GM21367 (cell line): ENCODE measurements at regions not wholly inside any gene's neighbourhood (a gene's known extent, or its start where the extent isn't known, plus 50 kb on each side); places are given as distances from the start of the nearest gene placed in this dataset.
"Not testable (repeated sequence)": the region's sequence is repeated elsewhere in the genome, so short reads cannot be mapped to it uniquely, and the experiment has no call there.

Experiments
- ATAC-seq: cut with Tn5 transposase; IDR thresholded peaks from one replicate; pipeline ENCODE4 v1.9.1; 2021; ENCODE audit not compliant: unreplicated experiment

DNA sequence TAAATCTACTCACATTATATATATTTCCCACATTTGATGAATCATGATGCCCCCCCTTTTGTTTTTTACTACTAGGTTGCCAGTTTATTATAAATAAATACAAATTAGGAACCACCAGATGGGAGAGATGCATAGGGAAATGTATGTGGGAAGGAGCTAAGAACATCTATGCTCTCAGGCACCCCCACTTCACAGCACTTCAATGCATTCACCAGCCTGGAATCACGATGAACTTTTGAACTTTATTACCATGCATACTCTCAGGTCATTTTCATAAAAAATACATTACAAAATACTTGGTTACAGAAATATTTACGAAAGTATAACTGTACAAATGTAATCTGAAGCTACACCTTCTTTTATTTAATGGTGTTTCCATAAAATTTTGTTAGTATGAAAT, 988.0 kb upstream of the EPHA6 start:
- no peak for ATAC-seq

- no peak for ATAC-seq
Measured at GRCh38 chr3:95832146-95832545, 982.2 kb upstream of the EPHA6 start.

DNA sequence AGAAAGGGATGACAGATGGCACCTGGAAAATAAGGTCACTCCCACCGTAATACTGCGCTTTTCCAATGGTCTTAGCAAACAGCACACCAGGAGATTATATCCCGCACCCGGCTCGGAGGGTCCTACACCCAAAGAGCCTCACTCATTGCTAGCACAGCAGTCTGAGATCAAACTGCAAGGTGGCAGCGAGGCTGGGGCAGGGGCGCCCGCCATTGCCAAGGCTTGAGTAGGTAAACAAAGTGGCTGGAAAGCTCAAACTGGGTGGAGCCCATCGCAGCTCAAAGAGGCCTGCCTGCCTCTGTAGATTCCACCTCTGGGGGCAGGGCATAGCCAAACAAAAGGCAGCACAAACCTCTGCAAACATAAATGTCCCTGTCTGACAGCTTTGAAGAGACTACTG, 953.8 kb upstream of the EPHA6 start:
- ATAC-seq = not testable (repeated sequence)

DNA sequence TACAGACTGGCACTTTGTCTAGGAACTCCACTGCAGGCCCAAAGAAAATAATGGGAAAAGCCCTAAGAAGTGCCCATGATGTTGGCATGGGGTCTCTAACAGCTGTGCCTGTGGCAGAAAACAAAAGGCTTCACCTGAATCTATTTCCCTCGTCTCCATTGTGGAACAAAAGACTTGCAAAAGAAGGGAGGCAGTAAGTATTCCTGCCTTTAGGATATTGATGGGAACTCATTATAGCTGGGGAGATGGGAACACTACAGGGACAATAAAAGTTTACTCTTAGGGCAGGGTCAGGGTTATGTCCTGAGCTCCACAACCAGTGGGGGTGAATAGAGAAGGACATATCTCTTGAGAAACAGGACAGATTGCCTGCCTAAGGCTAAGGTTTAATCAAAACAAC, 930.6 kb upstream of the EPHA6 start:
- ATAC-seq = no peak

DNA sequence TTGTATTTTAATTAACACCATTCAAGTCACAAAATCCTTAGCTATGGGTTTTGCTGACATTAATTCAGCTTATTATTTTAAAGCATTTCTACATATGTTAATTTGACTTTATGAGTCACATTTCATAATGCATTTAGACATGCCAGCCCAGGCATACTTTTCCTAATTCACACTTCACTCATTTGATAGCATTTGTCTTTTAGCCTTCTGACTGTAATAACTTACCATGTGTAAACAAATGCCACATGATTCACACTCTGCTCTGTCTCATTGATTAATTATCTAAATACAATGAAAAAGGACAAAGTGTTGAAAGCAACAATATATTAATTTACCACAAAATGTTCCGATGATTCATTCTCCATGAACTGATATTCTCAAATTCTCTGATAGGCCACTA, 927.8 kb upstream of the EPHA6 start:
- no peak for ATAC-seq

- ATAC-seq = no peak
Measured at GRCh38 chr3:95887114-95887513, 927.3 kb upstream of the EPHA6 start.

- ATAC-seq = no peak
Measured at GRCh38 chr3:95894820-95895219, 919.6 kb upstream of the EPHA6 start.

DNA sequence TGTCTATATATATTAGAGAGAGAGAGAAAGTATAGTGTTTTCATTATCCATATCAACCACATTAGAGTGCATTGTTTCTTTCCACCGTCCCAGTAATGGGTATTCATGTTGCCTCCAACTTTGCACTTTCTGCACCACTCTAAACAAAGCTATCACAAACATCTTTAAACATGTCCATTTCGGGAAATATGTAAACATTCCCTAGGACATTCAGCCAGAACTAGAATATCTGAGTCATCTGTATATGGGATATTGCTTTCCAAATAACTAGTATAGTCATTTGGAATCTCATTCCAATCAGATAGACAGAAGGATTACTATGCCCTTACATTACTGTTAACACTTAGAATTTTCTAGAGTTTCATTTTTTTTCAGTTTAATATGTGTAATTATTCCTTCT, 914.9 kb upstream of the EPHA6 start:
- no peak for ATAC-seq

DNA sequence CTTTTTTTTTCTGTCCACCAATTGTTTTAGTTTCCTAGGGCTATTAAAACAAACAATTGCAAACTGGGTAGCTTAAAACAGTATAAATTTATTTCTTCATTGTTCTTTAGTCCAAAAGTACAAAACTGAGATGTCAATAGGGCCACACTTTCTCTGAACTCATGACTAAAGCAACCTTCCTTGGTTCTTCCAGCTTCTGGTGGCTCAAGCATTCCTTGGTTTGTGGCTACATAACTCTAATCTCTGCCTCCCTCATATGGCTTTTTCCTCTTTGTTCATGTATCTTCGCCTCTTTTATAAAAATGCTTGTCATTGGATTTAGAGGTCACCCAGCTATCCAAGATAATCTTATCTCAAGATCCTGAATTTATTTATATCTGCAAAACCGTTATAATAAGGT, 914.5 kb upstream of the EPHA6 start:
- ATAC-seq = no peak

DNA sequence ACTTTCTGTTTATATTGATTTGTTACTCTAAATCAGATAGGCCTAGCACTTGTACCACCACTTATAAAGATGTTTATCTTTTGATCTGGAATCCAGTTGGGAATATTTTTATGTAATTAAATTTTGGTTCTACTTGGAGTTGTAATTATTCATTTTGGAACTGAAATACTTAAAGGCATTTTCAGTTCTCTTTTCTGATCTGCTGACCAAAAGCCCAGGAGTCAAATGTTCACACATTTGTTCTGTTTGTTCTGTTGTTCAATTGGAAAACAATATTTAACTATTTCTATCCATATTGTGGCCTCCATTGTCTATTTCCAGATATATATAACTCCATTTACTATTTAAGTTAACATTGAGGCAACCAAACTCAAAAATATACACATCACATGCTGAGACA, 912.4 kb upstream of the EPHA6 start:
- no peak for ATAC-seq

DNA sequence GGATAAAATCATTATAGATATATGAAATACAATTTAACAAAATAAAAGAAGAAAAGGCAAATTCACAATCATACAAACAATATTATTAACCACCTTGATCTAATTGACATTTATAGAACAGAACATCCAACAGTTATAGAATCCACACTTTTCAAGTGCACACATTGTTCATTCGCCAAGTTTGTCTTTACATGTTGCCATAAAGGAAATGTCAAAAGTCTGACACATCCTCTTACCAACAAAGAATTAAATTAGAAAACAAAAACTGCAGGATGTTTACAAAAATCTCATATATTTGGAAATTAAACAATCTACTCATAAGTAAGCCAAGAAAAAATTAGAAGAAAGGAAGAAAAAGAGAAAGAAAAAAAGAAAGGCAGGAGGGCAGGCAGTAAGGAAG, 909.2 kb upstream of the EPHA6 start:
- no peak for ATAC-seq

- no peak for ATAC-seq
Measured at GRCh38 chr3:95911767-95912166, 902.6 kb upstream of the EPHA6 start.

DNA sequence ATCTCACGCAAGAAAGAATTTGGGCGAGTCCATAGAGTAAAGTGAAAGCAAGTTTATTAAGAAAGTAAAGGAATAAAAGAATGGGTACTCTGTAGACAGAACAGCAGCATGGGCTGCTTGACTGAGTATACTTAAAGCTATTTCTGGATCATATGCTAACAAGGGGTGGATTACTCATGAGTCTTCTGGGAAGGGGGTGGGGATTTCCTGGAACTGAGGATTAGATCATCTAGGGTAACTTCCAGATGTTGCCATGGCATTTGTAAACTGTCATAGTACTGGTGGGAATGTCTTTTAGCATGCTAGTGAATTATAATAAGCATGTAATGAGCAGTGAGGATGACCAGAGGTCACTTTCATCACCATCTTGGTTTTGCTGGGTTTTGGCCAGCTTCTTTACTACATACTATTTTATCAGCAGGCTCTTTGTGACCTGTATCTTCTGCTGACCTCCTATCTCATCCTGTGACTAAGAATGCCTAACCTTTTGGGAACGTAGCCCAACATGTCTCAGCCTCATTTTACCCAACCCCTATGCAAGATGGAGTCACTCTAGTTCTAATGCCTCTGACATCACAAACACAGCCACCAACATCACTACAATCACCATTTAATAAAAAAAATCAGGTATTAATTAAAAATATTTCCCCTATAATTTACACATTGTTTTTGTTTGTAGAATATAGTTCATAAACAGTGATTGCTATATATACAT, 890.7 kb upstream of the EPHA6 start:
- ATAC-seq = no peak

DNA sequence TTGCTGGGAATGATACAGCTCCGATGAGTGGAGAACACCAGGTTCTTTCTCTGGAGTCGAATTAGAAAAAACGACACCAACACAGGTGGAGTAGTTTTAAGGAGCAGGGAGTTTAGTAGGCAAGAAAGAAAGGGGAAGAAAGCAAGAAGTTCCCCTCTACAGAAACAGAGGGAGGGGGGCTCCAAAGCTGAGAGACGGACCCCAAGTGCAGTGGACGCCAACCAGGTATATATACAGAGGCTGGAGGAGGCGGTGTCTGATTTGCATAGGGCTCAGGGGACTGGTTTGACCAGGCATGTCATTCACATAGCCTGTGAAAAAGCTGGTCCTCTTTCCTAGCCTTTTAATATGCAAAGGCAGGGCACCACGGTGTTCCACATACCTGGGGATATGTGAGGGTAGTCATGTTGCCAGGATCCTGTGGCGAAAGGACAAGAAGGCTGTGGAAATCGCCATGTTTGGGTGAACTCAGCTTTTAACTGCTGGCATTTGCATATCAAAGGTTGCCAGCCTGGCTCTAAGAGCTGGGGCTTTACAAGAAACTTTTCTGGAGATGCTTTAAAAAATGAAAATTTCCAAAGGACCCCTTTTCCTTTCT, 887.4 kb upstream of the EPHA6 start:
- ATAC-seq = no peak

- no peak for ATAC-seq
Measured at GRCh38 chr3:95934181-95934580, 880.2 kb upstream of the EPHA6 start.

DNA sequence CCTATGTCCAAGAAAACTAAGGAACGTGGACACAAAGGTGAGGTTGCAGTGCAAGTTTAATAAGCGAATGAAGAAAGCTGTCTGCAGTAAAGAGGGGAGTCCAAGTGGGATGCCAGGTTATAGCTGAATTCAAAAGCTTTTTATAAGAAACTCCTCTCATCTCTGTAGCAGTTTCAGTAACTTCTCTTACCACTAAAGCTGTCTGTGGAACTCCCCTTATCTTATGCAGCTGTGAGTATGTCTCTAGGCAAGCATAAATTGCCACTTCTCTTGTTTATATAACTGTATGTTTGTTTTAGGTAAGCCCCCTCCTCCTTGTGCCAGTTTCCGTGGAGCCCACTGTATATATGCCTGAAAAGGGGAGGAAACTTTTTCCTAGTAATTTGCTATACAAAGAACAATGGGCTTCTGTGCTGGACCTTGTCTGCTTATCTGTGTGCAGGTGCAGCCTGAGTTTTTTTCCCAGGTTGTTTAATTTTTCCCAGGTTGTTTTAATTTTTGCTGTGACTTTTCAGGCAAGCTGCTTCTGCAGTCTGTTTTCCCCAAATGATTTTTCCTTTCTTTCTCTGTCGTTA, 875.1 kb upstream of the EPHA6 start:
- ATAC-seq = no peak

- ATAC-seq = no peak
Measured at GRCh38 chr3:95965704-95966336, 848.6 kb upstream of the EPHA6 start.

- no peak for ATAC-seq
Measured at GRCh38 chr3:95971573-95971972, 842.8 kb upstream of the EPHA6 start.

DNA sequence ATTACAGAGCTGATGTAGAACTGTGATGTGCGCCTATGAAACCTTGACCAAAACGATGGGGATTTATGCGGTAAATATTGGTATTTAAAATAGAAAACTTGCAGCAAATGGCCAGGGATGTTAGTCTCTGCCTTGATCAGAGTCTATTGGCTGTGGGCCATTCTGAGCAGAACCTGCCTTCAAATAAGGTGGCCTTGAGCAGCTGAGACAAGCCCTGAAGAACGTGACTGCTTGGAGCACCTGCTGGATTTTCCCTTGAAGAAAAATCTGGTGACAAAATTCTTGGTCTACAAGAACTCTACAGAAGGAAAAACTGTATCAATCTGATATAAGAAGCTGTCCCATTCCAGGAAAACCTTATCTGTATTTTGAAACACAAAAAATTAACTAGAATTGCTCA, 820.1 kb upstream of the EPHA6 start:
- no peak for ATAC-seq

DNA sequence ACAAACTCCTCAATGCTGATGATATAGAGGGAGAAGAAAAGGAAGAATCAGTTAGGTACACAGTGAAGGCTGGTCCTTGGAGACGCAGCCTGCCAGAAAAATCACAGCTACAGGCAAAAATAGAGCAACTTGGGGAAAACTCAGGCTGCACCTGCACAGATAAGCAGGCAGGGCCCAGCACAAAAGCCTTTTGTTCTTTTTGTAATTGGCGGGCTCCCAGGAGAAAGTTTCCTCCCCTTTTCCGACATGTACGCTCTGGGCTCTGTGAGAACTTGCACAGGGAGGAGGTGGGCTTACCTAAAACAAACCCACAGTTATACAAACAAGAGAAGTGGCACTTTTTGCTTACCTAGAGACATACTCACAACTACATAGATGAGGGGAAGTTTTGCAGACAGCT, 813.4 kb upstream of the EPHA6 start:
- no peak for ATAC-seq

GRCh38 chr3:96007650-96008195, 806.7 kb upstream of the EPHA6 start:
- no peak for ATAC-seq

DNA sequence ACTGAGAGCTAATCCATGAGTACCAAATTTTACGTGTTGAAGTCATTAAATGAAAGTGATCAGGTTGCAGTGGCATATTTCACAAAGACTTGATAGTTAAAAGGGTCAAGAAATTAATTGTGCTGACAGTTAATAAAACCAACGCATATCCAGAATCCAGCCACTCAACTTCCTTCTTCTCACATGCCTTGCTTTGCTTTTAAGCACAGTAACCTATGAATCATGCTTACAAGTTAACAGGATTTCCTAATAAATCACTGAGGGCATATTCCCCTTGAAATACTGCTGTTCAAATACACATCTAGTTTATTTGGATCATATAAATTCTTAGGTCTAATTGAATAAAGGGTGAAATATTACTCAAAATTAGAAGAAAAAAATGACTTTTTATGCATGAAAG, 801.5 kb upstream of the EPHA6 start:
- no peak for ATAC-seq
